Transverse colon (tissue), 4 donors: ENCODE measurements at regions not wholly inside any gene's neighbourhood (a gene's known extent, or its start where the extent isn't known, plus 50 kb on each side); places are given as distances from the start of the nearest gene placed in this dataset.

Experiments
- DNase-seq: peaks from one replicate; pipeline ENCODE4 v3.0.0-alpha.2; 2019
- H3K27ac ChIP-seq, 4 donors: fragments of 200-600 bp; sonication (generic); 2 replicates each; pipeline ENCODE4 v1.5.1; 2016 to 2018; ENCODE audit warnings: inconsistent platforms in 4 of 4
- H3K27me3 ChIP-seq: fragments of 200-600 bp; sonication (generic); 2 replicates; pipeline ENCODE4 v1.5.1; 2017; ENCODE audit warnings: inconsistent platforms
- H3K36me3 ChIP-seq, 4 donors: fragments of 200-600 bp; sonication (generic); 2 replicates each; pipeline ENCODE4 v1.5.1; 2017 to 2019; ENCODE audit warnings: inconsistent platforms in 4 of 4
- H3K4me1 ChIP-seq, 4 donors: fragments of 200-600 bp; sonication (generic); 2 replicates each; pipeline ENCODE4 v1.5.1; 2017 to 2020; ENCODE audit warnings: inconsistent platforms in 4 of 4
- H3K4me3 ChIP-seq, 4 donors: fragments of 200-600 bp; sonication (generic); 1 replicate in 1 of 4; 2 replicates in 3 of 4; pipeline versions ENCODE4 v1.5.1 to v1.6.1; 2017 to 2019; ENCODE audit warnings: inconsistent platforms in 4 of 4
- H3K9me3 ChIP-seq, 2 donors: fragments of 200-600 bp; sonication (generic); 2 replicates each; pipeline ENCODE4 v1.5.1; 2017 to 2019; ENCODE audit warnings: inconsistent platforms in 2 of 2
- CTCF ChIP-seq, 5 experiments: fragments of 200-600 bp in 3 of 5; fragments of 450-650 bp in 2 of 5; sonication (generic) in 3 of 5; IDR thresholded peaks; 1 replicate in 2 of 5; 2 replicates in 3 of 5; pipeline ENCODE4 v1.5.1; 2016 to 2017; ENCODE audit warnings: antibody characterized with exemption in 5 of 5, inconsistent platforms in 3 of 5, mild to moderate bottlenecking in 2 of 5, moderate library complexity in 1 of 5
- EP300 ChIP-seq: sonication (generic); formaldehyde crosslinking; IDR thresholded peaks from one replicate; pipeline ENCODE4 v1.6.1; 2017; ENCODE audit warnings: antibody characterized with exemption, low read depth
- POLR2A ChIP-seq: fragments of 450-650 bp; IDR thresholded peaks from one replicate; pipeline ENCODE4 v1.6.1; 2016; ENCODE audit warnings: antibody characterized with exemption, mild to moderate bottlenecking, moderate library complexity
- POLR2AphosphoS5 ChIP-seq, 3 donors: sonication (generic); formaldehyde crosslinking; IDR thresholded peaks; one replicate each; pipeline ENCODE4 v1.6.1; 2016; ENCODE audit warnings: antibody characterized with exemption in 3 of 3
- WGBS, 2 donors: methylation state at CpG; one replicate each; pipeline ENCODE4 v1.1.5; 2018; ENCODE audit warnings: low coverage in 1 of 2; 5-methylcytosine and 5-hydroxymethylcytosine counted together
- in situ Hi-C, 4 donors: fragments of 200-750 bp; cut with MboI; loops; one replicate each; pipeline versions ENCODE4 v1.15.0 to v1.15.1; 2017; ENCODE audit warnings: low sequenced_read_pairs in 3 of 4, low pct_ligation_motif_present in 1 of 4, low pct_unique_long_range_greater_than_20kb in 1 of 4
- intact Hi-C: fragments of 100-400 bp; cut with DNase I; formaldehyde crosslinking; loops from one replicate; pipeline ENCODE4 v1.15.1; 2023; ENCODE audit warnings: low total_unique reads

- no peak for TF ChIP-seq POLR2AphosphoS5 (IDR thresholded peaks at IDR 0.05)
- 83% methylated on average over 2 of the region's 2 CpGs; no CpG with 5 or more reads in 1 of the 2 donors for WGBS, 2 donors
- Histone ChIP-seq H3K9me3 (no peaks in the 10 kb centered on the region), H3K4me3 (no peak overlapping the region), H3K4me1 (peaks cover 0 to 16% (median 5%) of the 10 kb centered on the region in 4 donors), H3K27ac (no peak overlapping the region), H3K36me3 (no peaks in the 10 kb centered on the region), H3K27me3 (no peaks in the 10 kb centered on the region)
- intact Hi-C loops (no loop called here), in situ Hi-C loops (no loop called here)
- DNase-seq: no peak
These were observed 59.0 kb upstream of the FGGY start for GRCh38 chr1:59237900-59238299.

GRCh38 chr1:59238333-59238934 is 58.5 kb upstream of the FGGY start:
- no peak overlapping the region for H3K4me3 ChIP-seq
- TF ChIP-seq POLR2A (no peak), EP300 (no peak), CTCF (IDR thresholded peaks at IDR 0.05) (no peak), POLR2AphosphoS5 (IDR thresholded peaks at IDR 0.05) (no peak)
- no peaks in the 10 kb centered on the region for H3K36me3 ChIP-seq
- intact Hi-C loops (no loop called here), in situ Hi-C loops (no loop called here)
- WGBS, 2 donors: 66 to 82% methylated on average over 5 of the region's 5 CpGs
- no peaks in the 10 kb centered on the region for H3K27me3 ChIP-seq
- H3K4me1 ChIP-seq: peaks cover 0 to 18% (median 5%) of the 10 kb centered on the region in 4 donors
- H3K9me3 ChIP-seq: no peaks in the 10 kb centered on the region
- no peak overlapping the region for H3K27ac ChIP-seq
- no peak for DNase-seq

DNA sequence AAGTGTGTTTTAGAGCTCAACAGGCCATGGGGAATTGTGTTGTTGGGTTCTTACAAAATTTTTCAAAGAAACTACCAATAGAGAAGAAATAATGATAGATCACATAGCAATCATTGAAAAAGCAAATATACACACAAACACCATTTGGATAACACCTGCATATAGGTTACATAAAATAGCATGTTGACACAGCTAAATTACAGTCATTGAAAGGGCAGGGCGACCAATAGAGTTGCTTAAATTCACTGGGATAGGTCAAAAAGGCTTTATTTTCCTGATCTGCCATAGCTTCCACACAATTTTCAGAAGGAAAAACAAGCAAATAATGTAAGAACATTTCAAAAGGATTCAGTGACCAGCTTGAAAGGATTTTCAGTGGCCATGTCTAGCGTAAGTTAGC is 57.9 kb upstream of the FGGY start:
- 64 to 75% methylated on average over 2 of the region's 2 CpGs for WGBS, 2 donors
- peaks cover 0 to 18% (median 5%) of the 10 kb centered on the region in 4 donors for H3K4me1 ChIP-seq
- intact Hi-C loops: no loop called here
- no peaks in the 10 kb centered on the region for H3K9me3 ChIP-seq
- TF ChIP-seq POLR2A (no peak), CTCF (IDR thresholded peaks at IDR 0.05) (no peak), POLR2AphosphoS5 (IDR thresholded peaks at IDR 0.05) (no peak), EP300 (no peak)
- no peak for DNase-seq
- no peak overlapping the region for H3K4me3 ChIP-seq
- no peaks in the 10 kb centered on the region for H3K36me3 ChIP-seq
- H3K27ac ChIP-seq: no peak overlapping the region
- H3K27me3 ChIP-seq: no peaks in the 10 kb centered on the region
- in situ Hi-C loops: no loop called here

DNA sequence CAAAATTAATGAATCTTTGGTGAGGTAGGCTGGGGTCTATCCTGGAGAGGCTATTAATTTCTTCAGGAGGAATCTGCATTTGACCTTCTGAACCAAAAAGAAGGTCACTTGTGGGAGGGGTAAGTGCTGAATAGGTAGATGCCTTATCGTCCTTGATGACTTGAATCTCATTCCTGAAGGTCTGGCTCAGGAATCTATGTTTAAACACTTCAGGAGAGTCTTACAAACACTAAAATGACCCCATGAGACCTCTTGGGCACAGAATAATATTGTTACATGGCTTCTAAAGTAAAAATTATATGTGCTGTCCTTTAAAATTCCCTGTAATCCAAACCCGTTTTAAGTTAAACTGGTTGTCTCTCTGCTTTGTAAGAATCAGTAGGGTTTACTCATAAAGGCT is 55.0 kb upstream of the FGGY start:
- peaks cover 0 to 5% of the 10 kb centered on the region in 2 donors for H3K9me3 ChIP-seq
- H3K27me3 ChIP-seq: no peaks in the 10 kb centered on the region
- 66 to 89% methylated on average over 1 to 2 of the region's 2 CpGs for WGBS, 2 donors
- peaks cover 0 to 18% (median 5%) of the 10 kb centered on the region in 4 donors for H3K4me1 ChIP-seq
- H3K36me3 ChIP-seq: no peaks in the 10 kb centered on the region
- in situ Hi-C loops (no loop called here), intact Hi-C loops (no loop called here)
- H3K27ac ChIP-seq: no peak overlapping the region
- no peak for DNase-seq
- H3K4me3 ChIP-seq: no peak overlapping the region
- no peak for TF ChIP-seq CTCF (IDR thresholded peaks at IDR 0.05)
- TF ChIP-seq POLR2AphosphoS5 (IDR thresholded peaks at IDR 0.05): no peak
- TF ChIP-seq POLR2A: no peak
- TF ChIP-seq EP300: no peak

GRCh38 chr1:59242370-59242769 is 54.5 kb upstream of the FGGY start:
- intact Hi-C loops (no loop called here), in situ Hi-C loops (no loop called here)
- TF ChIP-seq EP300: no peak
- no peak for TF ChIP-seq POLR2A
- no peak for TF ChIP-seq CTCF (IDR thresholded peaks at IDR 0.05)
- no peak for TF ChIP-seq POLR2AphosphoS5 (IDR thresholded peaks at IDR 0.05)
- Histone ChIP-seq H3K27ac (no peak overlapping the region), H3K27me3 (no peaks in the 10 kb centered on the region), H3K36me3 (no peaks in the 10 kb centered on the region), H3K4me1 (peaks cover 0 to 18% (median 5%) of the 10 kb centered on the region in 4 donors), H3K9me3 (peaks cover 2 to 5% of the 10 kb centered on the region in 2 donors), H3K4me3 (no peak overlapping the region)
- 66% methylated on average over 2 of the region's 2 CpGs; no CpG with 5 or more reads in 1 of the 2 donors for WGBS, 2 donors
- no peak for DNase-seq
